NCI-H2171 (cell line): ENCODE measurements at regions not wholly inside any gene's neighbourhood (a gene's known extent, or its start where the extent isn't known, plus 50 kb on each side); places are given as distances from the start of the nearest gene placed in this dataset.

Experiments
- DNase-seq: peaks from one replicate; lab custom pipeline; 2025; lab: John Stamatoyannopoulos, UW

DNA sequence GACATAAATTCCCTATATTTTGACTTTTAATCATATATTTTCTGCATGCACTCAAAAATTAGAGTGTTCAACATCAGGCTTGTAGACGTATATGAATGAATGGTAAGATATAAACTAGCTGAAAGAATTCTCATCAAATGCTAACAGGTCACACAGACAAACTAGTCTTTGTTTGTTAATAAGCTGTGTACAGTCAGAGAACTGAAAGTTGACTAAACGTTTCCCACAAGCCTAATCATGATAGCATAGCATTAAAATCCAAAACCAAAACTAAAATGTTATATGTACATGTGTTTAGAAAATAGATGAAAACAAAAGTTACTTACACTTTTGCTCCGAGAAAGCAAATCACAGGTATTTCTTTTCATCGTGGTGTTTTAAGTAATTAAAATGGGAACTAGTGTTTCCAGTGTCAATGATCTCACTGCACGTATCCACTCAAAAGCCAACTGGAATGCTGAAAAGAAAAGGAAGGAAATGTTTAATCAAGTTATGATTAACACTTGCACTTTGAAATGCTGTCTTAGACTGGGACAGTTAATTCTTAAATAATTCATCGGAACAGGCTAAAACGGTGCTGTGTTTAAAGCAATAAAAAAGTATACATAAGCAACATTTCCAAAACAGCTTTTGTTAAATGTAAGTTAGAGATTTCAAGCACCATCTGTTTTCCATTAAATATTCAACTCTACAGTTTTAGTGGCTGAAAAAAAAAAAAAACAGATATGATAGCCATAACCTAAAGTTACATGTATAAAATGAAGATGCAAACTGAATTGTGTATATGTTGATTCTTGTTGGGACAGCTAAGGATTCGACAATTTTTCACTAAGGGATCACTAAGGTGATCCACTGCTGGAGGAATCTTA, 291.9 kb upstream of the PDE4D start:
- DNase-seq, result no peak

DNA sequence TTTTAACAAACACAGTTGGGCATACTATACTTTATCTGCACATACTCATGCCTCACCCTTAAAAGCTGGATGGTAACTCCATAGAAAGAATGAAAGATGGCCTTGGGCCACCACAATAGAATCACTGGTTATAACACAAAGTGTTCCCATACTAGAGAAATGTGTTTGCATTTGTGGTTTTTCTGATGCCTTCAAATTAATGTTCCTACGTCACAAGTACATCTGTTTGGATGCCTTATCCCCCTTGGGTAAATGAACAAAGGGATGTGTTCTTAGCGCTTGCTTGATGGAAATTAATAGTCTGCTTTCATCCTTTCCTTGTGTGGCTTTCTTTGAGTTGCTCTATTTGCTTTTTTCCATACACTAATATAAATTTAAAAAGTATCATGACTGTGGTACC, 291.1 kb upstream of the PDE4D start:
- no peak for DNase-seq

GRCh38 chr5:60183881-60184280, 290.4 kb upstream of the PDE4D start:
- no peak for DNase-seq

GRCh38 chr5:60178101-60178500, 284.6 kb upstream of the PDE4D start:
- no peak for DNase-seq

- DNase-seq, result no peak
These were observed 284.1 kb upstream of the PDE4D start for GRCh38 chr5:60177596-60177995.

- no peak for DNase-seq
These were observed 280.1 kb upstream of the PDE4D start for GRCh38 chr5:60173667-60174066.

GRCh38 chr5:60163762-60164161, 270.2 kb upstream of the PDE4D start:
- no peak for DNase-seq

DNA sequence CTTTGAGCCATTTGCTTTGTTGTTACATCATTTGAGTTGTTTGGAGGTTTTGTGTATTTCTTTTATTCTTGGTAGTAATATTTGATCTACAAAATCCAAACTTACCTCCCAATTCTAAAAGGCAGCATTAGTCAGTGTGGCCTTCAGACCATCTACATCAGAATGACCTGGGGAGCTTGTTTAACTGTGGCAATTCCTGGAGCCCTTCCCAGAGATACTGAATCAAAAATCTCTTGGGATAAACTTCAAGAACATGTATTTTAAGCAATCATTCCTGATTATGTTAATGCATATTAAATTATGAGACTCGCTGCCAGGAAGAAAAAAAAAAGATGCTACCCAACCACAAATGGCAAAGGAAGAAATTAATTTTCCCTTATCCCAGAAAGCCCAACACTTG, 268.9 kb upstream of the PDE4D start:
- DNase-seq, result no peak

DNA sequence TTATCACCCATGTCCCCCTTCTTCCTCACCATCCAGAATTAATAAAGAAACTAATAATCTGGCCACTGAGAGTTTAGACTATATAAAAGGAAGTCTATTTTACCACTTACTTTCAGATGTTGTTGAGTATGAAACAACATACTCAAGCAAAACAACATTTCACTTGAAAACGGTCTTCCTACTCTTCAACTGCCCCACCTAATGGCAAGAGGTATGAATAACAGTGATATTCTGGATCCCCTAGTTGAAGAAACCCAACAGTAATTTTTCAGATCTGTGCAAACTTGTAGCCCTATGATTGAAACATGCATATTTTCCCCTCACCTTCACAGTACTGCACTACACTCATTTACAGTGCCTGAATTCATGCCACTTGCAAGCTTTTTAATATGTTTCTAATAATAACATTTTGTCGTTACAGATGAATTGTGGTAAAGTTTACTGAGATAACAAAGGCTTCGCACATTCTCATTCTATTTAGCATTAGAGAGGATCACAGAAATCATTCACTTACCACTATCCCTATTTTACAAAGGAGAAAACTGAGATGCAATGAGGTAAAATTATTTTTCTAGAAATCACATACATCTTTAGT, 267.9 kb upstream of the PDE4D start:
- DNase-seq, result no peak

GRCh38 chr5:60149081-60149480, 255.6 kb upstream of the PDE4D start:
- DNase-seq, result no peak

- no peak for DNase-seq
These were observed 254.8 kb upstream of the PDE4D start for GRCh38 chr5:60148366-60148765.

- no peak for DNase-seq
These were observed 254.3 kb upstream of the PDE4D start for GRCh38 chr5:60147791-60148190.

DNA sequence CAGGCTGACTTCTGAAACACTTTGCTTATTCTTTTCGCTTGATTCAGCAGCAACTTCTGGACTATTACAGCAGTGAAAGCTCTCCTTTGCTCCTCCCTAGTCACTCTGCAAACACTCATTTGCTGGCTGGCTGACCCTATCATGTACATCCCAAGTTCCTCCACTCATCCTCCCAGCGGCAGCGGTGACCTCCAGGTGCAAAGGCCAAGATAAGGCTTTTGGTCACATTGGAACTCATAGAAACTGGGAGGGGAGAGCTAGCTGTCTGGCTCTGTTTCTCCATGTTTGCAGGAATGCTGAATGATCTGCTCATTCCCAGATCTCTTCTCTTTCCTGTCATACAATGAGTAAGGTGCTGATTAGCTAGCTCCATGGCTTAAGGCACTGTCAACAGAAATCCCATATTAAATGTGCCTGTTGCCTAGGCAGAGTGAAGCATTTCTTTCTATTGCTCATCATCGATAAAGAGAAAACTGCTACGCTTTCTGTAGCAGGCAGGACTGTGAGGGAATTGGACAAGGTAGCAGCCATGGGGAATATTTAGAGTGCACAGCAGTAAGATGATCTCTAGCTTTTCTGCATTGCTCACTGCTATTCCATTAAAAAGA, 250.5 kb upstream of the PDE4D start:
- no peak for DNase-seq

GRCh38 chr5:60141119-60141518, 247.6 kb upstream of the PDE4D start:
- no peak for DNase-seq

- DNase-seq, result no peak
These were observed 243.3 kb upstream of the PDE4D start for GRCh38 chr5:60136841-60137240.

- no peak for DNase-seq
These were observed 238.0 kb upstream of the PDE4D start for GRCh38 chr5:60131504-60131903.

- DNase-seq, result no peak
These were observed 232.1 kb upstream of the PDE4D start for GRCh38 chr5:60125636-60126035.

DNA sequence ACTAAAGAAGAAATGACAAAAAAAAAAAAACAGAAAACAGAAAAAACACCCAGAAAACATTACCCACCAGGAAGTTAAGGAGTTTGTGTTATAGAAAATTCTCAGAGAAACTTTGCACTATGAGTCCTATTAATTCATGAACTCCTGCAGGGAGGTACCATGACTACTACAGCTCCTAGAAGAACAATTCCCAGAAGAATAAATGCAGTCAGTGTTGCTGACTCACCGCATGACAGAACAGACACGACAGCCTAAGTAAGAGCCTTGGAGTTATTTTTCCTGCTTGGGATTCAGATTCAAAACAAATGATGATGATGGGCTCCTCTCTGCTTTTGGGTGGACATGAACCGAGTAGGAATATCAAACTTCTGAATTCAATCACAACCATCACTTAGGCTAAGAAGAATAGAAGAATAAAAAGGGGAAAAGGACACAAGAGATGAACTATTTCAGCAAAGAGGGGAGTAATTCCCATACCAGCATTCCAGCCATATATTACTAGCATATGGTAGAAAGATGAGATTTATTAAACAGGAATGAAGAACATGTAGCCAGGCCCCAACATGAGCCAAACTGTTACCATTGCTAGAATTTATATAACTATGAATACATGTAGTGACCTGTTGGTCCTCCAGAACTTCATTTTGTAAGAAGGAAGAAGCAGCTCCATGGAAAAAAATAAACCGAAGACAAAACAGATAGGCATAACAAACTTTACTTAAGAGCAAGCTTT, 209.6 kb upstream of the PDE4D start:
- DNase-seq, result no peak

- DNase-seq, result no peak
These were observed 208.0 kb upstream of the PDE4D start for GRCh38 chr5:60101573-60101972.

DNA sequence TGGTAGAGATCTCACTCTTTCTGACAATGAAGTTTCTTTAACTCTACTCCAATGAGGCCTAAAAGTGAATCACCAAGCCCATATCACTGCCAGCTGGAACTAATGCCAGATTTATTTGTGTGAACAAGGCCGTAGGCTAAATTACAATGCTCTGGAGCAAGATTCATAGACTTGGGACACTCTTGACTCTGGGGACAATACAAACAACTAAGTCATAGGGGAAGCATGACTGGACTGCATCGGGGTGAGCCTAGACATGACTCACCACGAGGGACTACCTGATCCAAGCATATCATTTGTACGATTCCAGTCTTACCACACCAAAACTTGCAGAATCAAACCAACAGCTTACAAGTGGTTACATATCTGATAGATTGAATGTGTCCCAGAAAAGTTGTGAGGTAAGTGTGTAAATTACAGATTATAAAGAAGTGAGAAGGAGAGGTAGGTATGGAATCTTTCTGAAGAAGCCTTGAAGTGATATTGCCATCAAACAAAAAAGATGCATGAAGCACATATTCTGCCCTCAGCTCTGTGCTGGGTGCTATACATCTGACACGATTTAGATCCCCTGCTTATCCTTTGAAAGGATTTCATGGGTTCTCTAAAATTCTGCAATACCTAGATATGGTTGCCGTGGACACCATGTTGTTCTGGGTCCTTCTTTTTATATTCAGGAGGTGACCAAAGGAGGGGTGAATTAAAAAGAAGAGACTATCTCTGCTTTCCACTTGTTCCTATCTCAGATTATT, 199.3 kb upstream of the PDE4D start:
- DNase-seq, result no peak

GRCh38 chr5:60086583-60086982, 193.1 kb upstream of the PDE4D start:
- DNase-seq, result no peak

- no peak for DNase-seq
These were observed 190.7 kb upstream of the PDE4D start for GRCh38 chr5:60084226-60084625.
